ENCODE measurements at regions not wholly inside any gene's neighbourhood (a gene's known extent, or its start where the extent isn't known, plus 50 kb on each side); places are given as distances from the start of the nearest gene placed in this dataset.
"Not testable (repeated sequence)": the region's sequence is repeated elsewhere in the genome, so short reads cannot be mapped to it uniquely, and the experiment has no call there.

DNA sequence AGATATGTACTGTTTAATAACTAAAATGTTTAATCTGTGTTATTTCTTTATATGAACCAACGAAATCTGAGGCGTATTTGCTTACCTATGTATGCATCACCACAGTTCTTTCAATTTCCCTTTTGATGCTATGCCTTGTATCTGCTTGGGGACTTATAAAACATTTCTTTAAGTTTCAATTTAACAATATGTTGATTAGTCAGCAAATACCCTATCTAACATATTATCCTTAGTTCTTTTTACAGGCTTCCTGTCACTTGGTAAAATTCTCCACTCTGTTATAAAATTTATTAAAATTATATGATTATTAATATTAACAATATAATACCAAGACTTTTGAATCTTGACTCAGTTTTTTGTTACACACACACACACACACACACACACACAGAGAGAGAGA lies 174.3 kb downstream of the CPS1 start:
- DNase-seq: no peak

DNA sequence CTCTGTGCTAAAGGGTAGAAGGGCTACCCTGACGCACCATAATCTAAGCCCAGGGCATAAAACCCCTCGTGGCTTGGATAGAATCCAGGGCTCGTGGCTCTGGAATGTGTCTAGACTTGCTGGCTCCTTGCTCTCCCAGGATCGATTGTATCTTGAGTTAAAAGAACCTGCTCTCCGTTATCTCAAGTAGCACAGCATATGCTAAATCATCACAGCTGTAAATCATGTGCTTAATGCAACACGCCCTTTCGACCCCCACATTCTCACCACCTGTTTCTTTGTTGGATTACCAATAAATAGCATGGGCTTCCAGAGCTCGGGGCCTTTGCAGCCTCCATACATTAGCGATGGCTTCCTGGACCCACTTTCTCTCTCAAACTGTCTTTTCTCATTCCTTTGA lies 190.4 kb downstream of the CPS1 start:
- not testable (repeated sequence) for DNase-seq

DNA sequence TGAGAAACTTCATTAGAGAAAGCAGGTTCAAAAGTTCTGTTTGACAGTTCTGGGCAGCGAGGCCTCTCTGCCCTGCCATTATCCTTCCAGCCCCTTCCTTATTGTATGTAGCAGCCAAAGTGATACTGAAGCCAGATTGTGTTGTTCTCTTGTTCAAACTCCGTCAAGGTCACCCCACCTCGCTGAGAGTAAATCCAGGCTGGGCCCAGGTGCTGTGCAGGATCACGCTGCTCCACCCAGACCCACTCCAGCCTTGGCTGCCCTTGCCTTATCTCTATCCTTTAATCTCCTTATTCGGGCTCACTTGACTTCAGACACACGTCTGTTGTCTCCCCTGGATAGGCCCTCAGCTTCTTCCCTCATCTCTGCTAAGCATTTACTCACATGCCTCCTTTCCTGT lies 196.1 kb downstream of the CPS1 start:
- no peak for DNase-seq

DNA sequence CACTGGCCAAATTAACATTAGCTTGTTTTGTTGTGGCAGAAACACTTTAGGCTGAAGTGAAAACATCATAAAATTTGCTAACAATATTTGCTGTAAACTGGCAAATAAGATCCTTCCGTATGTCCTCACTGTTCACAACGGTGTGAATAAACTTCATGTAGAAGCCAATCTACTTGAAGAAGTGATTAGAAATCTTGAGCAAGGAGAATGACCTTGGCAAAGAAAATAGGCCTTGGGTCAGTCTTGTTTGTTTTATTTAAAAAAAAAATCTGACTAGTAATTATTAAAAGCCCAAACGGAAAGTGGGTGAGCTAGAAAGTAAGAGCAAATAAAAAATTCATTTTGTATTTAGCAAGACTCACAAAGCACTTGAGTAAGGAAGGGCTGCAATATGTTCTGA lies 197.0 kb downstream of the CPS1 start:
- DNase-seq: no peak

DNA sequence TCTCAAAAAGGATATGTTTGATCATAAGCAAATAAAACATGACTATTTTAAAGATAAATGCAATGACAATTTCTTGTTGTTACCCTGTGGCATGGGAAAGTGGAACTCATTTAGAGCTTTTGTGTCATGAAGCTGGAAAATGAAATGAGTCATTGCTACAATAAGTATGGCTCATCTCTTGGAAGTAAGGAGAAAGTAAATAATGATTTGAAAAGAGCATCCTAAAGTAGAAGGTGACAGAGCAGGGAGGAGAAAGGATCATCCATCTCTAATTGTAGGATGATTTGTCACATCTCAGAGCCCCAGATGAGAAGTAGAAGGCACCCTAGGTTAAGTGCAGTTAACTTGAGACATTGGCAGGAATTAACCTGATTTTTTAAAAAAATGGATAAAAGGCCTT lies 200.5 kb downstream of the CPS1 start:
- DNase-seq: no peak

DNA sequence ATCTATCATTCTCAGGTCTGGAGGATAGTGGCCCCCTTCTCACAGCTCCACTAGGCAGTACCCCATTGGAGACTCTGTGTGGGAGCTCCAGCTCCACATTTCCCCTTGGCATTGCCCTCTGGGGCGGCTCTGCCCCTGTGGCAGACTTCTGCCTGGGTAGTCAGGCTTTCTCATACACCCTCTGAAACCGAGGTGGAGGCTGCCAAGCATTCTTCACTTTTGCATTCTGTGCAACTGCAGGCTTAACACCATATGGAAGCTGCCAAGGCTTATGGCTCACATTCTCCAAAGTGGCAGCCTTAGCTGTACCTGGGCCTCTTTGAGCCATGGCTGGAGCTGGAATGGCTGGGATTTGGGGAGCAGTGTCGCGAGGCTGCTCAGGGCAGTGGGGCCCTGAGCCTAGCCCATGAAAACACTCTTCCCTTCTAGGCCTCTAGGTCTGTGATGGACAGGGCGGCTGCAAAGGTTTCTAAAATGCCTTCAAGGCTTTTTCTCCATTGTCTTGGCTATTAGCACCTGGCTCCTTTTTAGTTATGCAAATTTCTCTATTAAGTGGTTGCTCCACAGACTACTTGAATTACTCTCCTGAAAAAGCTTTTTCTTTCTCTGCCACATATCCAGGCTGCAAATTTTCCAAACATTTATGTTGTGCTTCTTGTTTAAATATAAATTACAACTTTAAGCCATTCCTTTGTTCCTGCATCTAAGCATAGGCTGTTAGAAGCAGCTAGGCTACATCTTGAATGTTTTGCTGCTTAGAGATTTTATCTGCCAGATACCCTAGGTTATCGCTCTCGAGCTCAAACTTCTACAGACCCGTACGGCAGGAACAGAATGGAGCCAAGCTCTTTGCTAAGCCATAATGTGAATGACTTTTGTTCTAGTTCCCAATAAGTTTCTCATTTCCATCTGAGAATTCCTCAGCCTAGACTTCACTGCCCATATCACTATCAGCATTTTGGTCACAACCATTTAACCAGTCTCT lies 206.5 kb downstream of the CPS1 start:
- DNase-seq: no peak

DNA sequence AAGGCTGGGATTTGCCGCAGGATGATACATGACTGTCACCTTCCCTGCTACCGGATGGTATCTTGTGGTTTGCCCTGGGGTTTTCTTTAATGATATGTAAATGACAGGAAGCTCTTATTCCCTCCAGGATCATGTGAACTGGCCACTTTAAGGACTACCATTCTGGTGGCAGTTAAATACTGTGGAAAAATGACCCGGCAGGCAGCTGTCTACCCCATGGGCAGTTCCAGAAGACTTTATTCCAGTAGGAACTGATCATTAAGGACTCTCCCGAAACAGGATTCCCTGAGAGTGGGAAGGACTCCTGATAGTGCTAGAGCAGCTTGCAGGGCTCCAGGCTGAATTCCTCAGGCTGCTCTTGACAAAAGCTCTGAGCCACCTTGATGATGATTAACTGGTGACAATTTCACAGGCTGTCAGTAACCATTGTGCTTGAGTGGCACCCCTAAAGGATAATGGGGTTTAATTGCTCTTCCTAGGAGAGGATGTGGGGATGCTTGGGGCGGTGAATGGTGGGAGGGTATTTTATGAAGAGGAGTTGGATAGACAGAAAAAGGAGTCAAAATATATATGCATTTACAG lies 212.0 kb downstream of the CPS1 start:
- DNase-seq: no peak

DNA sequence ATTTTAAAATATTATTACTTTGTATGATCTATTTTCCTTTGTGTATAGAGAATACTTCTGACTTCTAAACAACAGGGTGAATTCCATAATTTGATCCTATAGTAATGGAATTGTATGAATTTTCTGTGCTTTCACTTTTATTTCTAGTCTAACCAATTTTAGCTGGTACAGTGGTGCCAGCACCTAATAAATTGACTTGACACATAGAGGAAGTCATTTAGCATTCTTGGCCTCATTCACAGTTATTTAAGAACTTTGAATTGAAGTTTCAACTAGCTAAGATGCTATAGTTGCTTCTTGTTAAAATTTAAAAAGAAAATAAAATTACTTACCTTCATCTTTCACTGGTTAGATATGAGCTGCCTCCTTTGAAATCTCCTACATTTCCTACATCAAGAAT lies 220.4 kb downstream of the CPS1 start:
- no peak for DNase-seq

DNA sequence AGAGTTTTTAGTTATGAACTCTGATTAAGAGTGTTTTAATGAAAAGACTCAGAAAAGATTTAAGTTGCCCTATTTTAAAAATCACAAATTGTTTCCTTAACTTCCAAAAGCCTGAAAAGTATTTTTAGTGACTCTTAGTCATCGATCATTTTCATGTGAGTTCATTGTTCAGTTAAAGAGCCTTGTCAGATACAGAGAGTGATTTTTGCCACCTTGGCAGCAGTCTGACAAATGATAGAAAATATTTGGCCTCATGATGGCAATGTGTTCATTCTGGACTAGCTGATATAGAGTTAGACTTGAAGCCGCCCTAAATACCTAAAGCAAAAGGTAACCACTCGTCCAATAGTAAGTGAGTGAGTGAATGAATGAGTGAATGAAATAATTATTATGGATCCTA lies 225.8 kb downstream of the CPS1 start:
- DNase-seq: no peak

DNA sequence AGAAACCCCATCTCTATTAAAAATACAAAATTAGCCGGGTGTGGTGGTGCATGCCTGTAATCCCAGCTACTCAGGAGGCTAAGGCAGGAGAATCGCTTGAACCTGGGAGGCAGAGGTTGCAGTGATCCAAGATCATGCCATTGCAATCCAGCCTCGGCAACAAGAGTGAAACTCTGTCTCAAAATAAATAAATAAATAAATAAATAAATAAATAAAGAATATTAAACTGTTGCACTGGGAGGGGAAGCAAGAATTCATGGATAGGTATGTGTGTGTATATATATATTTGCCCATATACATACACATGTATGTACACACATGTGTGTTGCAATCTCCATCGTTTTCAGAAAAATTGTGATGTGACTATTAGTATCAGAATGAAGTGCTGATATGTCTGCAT lies 231.4 kb downstream of the CPS1 start:
- DNase-seq: not testable (repeated sequence)

DNA sequence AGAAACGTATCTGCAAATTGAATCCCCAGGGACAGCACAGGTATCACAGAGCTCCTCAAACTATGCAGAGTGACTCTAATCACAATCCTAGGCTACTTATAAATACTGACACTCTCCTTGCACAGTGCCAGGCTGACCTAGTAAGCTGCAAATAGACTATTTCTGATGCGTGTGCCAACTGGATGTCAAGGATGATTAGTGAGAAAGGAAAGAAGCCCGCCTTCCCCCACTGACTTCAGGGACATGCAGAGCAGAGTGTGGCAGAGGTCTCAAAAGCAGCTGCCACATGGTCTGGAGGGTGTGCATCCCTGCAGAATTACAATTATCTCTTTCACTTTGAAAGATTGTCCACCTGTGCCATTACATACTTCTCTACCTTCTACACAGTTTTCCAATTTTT lies 235.6 kb downstream of the CPS1 start:
- DNase-seq: no peak

DNA sequence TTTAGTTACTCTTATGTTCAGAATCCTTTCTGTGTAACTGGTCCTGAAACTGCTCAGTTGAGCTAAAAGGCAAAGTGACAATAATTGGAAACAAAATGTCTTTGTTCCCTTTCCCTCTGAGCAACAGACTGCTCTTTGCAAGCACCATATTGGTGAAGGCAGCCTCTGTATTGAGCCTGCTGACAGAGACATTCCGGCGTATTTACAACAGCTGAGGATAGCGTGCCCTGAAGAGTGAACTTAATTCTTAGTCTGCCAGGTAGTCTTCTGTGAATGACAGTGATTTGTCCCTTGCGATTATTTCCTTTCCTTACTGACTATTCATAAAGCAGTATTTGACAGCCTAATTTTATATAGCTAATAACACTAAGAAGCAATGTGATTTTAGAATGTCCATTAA lies 239.1 kb downstream of the CPS1 start:
- DNase-seq: no peak

DNA sequence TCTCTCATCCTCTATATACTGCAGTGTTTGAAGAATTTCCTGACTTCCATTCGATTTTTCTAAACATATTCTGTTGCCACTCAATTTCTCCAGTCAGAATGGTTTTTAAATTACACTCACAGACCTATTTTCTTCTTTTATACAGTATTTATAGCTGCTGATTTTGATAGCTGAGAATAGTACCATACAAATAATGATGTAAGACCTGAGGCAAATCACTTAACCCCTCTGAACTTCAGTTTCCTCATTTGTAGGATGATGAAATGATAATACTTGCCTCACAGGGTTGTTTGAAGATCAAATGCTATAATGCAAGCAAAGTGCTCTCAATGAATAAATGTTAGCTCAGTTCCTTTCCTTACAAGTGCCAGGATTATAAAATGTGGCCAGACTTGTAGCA lies 241.8 kb downstream of the CPS1 start:
- DNase-seq: no peak

DNA sequence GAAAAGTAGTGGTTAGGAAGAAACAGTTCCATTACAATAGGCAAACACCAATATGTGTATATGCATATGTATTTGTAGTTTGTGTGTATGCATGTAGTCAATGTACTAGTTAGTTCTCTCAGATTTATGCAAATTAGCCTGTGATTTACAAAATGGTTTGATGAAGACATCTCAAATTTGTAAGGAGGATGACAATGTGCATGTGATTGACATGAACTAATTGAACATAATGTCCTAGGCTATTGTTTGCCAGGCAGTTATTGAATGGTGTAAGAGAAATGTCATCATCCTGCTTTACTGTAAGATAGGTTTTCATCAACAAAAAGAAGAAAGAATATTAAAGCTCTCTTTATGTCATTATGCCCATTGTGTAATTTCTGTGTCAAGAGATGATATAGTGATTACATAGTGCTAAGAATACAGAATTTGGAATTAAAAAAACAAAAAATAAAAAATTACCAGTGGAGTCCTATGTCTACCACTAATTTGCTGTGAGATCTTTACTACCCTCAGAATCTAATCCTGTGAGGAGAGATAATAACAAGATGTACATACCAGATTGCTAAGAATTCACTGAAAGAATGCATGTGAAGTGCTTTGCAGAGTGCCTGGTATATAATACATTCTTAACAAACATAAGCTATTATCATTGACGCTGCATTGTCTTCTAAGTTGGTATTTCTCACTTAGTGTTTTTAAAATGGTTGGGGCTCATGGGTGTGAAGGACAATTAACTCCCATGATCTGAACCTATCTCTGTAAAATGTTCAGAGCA lies 258.0 kb downstream of the CPS1 start:
- no peak for DNase-seq

DNA sequence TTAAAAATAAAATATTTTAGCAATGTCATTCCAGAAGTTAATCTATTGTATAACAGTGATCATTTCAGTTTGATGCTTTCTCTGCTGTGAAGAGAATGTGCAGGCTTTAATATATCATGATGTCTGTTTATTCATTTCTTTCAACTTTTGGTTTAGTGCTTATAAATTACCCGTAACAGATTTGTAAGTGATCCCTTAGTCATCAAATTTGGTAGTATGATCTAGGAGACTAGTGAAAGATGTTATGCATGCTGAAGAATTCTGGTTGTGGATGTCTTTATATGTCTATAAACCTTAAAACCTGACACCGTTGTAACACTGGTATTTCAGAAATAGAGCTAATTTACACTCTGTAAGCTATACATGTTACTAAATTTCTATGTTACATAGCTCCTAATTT lies 260.4 kb downstream of the CPS1 start:
- DNase-seq: no peak

DNA sequence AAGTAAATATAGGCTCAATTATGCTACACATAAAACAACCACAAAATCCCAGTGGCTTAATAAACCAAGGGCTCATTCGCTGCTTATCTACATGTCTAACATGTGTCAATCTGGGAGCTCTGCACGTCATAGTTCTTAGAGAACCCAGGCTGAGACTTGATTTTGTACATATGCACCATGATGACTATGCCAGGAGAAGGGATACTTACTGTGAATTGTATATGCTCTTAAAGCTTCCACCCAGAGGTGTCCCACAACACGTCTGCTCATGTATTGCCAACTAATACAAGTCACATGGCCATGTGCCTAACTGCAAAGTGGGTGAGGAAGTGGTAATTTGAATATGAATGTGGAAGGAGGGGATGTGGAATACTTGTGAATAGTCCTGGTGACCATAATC lies 262.1 kb downstream of the CPS1 start:
- no peak for DNase-seq

DNA sequence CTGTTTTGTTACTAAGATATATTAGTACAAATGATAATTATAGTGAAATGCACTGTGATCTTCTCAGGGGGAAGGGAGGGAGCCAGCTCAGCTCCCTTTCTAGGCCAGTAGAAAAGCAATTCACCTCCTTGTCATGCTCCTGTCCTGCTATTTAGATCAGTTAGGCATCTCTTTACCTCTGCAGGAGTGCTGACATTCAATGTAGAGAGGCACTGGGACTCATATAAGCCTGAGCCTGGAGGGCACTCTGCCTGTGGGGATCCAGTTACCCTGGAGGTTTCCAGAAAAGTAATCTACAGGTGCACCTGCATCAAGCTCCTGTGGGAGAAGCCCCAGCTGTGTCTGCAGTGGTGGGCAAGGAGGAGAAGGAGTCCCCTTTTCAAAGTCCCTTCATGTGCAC lies 277.0 kb downstream of the CPS1 start:
- no peak for DNase-seq

DNA sequence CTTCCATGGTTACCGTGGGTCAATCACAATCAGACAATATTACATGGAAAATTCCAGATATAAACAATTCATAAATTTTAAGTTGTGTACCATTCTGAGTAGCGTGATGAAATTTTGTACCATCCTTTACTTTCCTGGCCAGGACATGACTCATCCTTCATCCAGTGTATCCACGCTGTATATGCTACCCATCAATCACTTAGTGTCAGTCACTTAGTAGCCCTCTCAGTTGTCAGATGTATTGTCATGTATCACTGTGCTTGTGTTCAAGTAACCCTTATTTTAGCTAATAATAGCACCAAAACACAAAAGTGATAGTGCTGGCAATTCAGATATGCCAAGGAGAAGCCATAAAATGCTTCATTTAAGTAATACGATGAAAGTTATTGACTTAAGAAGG lies 282.6 kb downstream of the CPS1 start:
- DNase-seq: no peak

DNA sequence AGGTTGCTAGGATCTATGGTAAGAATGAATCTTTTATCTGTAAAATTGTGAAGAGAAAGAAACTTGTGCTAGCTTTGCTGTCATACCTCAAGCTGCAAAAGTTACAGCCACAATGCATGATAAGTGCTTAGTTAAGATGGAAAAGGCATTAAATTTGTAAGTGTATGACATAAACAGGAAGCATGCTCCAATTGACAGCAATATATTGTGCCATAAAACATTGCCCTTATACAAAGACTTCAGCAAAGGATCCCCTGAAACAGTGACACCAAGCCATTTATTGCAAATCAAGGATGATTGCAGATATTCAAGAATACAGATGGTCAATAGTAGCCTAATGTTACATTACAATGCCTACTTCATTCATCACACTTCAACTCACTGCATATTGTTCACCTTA lies 283.1 kb downstream of the CPS1 start:
- no peak for DNase-seq

DNA sequence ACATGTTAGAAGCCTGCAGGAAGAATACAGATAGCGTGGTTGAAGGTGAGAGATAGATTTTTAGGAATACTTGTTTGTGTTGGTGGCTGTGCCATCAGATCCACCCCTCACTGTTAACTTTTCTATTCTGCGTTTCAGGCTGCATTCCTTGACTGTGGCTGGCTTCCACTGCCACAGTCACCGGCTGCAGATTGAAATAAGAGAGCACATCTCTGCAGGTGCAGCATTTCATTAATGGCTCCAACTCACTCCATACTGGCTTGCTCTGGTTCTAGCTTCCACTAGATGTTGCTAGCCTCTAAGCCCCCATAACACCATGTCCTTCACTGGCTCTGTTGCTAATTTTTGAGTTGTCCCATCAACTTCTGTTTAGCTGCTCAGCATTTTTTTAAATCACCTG lies 286.5 kb downstream of the CPS1 start:
- no peak for DNase-seq

DNA sequence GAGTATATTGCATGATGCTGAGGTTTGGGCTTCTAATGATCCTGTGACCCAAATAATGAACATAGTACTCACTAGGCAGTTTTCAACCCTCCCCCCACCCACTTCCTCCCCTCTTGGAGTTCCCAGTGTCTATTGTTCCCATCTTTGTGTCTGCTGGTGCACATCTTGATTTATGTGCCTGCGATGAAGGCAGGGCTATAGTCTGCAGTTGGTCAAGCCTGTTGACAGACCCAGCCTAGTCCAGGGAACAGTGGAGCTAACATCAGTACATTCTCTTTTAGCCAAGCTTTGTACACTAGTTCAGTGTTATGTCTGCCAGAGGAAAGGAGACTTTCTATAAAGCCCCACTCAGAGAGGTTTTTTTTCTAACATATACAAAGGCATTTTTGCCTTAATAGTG lies 287.6 kb downstream of the CPS1 start:
- DNase-seq: no peak

DNA sequence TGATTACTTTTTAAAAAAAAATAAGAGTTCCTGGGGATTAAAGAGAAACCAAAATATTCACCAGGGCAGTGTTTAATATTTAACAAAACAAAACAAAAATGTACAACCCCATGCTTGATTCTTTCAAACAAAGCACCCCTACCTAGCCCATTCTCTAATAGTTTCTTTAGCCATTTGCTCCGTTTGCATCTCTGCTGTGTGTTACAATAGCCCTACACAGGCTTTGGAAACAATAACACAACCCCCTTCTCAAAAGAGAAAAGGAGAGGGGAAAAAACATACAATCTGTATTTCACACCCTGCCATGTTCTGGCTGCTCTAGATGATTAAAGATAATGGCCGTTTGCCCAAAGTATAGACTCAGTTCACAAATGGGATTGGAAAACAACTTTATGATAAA lies 302.9 kb downstream of the CPS1 start:
- DNase-seq: no peak

DNA sequence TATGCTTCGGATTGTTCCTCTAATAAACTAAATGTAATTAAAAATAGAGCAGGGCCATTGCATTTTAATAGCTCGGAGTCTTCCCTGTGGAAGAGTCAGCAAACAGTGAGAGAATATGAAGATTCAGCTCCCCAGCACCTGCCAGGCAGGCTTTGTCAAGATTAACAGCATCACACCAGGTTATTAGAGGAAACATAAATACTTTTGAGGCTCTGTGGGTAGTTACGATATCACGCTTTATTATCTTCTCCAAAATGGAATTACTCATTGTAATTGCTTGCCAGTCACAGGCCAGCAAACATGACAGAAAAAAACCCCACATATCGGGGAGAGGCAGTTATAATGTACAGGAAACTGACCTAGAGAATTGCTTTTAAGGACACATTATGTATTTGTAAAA lies 303.9 kb downstream of the CPS1 start:
- no peak for DNase-seq
